ENCODE measurements at regions not wholly inside any gene's neighbourhood (a gene's known extent, or its start where the extent isn't known, plus 50 kb on each side); places are given as distances from the start of the nearest gene placed in this dataset.
"Not testable (repeated sequence)": the region's sequence is repeated elsewhere in the genome, so short reads cannot be mapped to it uniquely, and the experiment has no call there.

- H3K27me3 ChIP-seq (ENCODE audit: control insufficient read depth, insufficient read depth, low read length) = no peaks in the 10 kb centered on the region
- DNase-seq = no peak
- no peak overlapping the region for H3K4me3 ChIP-seq (ENCODE audit: insufficient read depth, low read depth, low read length)
- no peaks in the 10 kb centered on the region for H3K36me3 ChIP-seq (replicated peaks; ENCODE audit: control insufficient read depth, insufficient read depth, low read length)
Observed at GRCh38 chr4:91795947-91796346, 507.8 kb upstream of the GRID2 start.

- Histone ChIP-seq H3K36me3 (replicated peaks; ENCODE audit: control insufficient read depth, insufficient read depth, low read length) (no peaks in the 10 kb centered on the region), H3K4me3 (ENCODE audit: insufficient read depth, low read depth, low read length) (no peak overlapping the region), H3K27me3 (ENCODE audit: control insufficient read depth, insufficient read depth, low read length) (no peaks in the 10 kb centered on the region)
- DNase-seq = no peak
Observed at GRCh38 chr4:91812319-91812718, 491.4 kb upstream of the GRID2 start.

DNA sequence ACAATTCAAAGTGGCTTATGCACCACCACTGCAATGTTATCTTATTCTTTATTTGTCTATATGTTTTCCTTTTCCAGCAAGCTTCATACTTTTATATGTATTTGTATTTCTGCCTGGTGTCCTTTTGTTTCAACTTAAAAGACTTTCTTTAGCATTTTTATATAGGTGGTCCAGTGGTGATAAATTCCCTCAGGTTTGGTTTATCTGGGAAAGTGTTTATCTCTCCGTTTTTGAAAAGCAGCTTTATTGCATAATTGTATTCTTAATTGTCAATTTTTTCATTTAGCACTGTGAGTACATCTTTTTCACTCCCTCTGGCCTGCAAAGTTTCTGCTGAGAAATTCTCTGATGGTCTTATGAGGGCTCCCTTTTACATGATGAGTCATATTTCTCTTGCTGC lies 479.0 kb upstream of the GRID2 start:
- H3K36me3 ChIP-seq (replicated peaks; ENCODE audit: control insufficient read depth, insufficient read depth, low read length) = no peaks in the 10 kb centered on the region
- DNase-seq = no peak
- peaks cover 3% of the 10 kb centered on the region; the same call in 1 of the 2 replicates for H3K27me3 ChIP-seq (ENCODE audit: control insufficient read depth, insufficient read depth, low read length)
- H3K4me3 ChIP-seq (ENCODE audit: insufficient read depth, low read depth, low read length) = no peak overlapping the region

DNA sequence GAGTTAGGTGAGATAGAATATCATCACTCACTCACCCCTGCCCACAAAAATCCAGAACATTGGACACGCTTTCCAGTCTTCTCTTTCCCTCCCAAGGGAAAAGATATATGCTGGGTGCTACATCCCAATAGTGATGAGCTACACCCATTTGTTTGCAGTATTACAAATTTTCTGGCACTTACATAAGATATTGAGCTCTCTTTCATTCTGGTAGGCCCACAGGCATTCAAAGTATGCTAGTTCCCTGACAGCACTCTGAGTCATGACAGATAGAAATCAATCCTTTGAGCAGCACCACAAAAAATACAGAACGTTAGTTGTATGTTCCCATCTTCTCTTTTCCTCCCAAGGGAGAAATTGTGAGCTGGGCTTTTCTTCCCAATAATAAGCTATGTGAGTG lies 477.6 kb upstream of the GRID2 start:
- H3K4me3 ChIP-seq (ENCODE audit: insufficient read depth, low read depth, low read length) = no peak overlapping the region
- DNase-seq = no peak
- H3K27me3 ChIP-seq (ENCODE audit: control insufficient read depth, insufficient read depth, low read length) = peaks cover under 1% of the 10 kb centered on the region; the same call in 1 of the 2 replicates
- no peaks in the 10 kb centered on the region for H3K36me3 ChIP-seq (replicated peaks; ENCODE audit: control insufficient read depth, insufficient read depth, low read length)

DNA sequence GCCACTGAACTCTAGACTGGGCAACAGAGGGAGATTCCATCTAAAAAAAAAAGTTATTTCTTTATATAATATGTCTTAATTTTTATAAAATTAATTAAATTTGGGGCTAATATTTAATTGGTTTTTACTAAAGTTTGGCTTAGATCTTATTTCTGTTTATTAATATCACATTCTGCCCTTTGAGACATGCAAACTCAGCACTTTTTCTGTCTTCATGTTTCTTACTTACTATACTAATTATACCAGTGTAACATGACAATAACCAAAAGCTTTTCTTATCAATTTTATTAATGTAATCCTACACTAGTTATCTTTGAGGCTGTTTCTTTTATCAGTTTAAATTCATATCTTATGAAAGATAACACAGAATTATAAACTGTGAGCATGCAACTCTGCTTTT lies 475.9 kb upstream of the GRID2 start:
- no peak for DNase-seq
- no peaks in the 10 kb centered on the region for H3K36me3 ChIP-seq (replicated peaks; ENCODE audit: control insufficient read depth, insufficient read depth, low read length)
- no peaks in the 10 kb centered on the region; the same call in 1 of the 2 replicates for H3K27me3 ChIP-seq (ENCODE audit: control insufficient read depth, insufficient read depth, low read length)
- H3K4me3 ChIP-seq (ENCODE audit: insufficient read depth, low read depth, low read length) = no peak overlapping the region

- H3K27me3 ChIP-seq (ENCODE audit: control insufficient read depth, insufficient read depth, low read length) = no peaks in the 10 kb centered on the region
- no peak overlapping the region for H3K4me3 ChIP-seq (ENCODE audit: insufficient read depth, low read depth, low read length)
- H3K36me3 ChIP-seq (replicated peaks; ENCODE audit: control insufficient read depth, insufficient read depth, low read length) = no peaks in the 10 kb centered on the region
- no peak for DNase-seq
Observed at GRCh38 chr4:91829531-91829930, 474.2 kb upstream of the GRID2 start.

DNA sequence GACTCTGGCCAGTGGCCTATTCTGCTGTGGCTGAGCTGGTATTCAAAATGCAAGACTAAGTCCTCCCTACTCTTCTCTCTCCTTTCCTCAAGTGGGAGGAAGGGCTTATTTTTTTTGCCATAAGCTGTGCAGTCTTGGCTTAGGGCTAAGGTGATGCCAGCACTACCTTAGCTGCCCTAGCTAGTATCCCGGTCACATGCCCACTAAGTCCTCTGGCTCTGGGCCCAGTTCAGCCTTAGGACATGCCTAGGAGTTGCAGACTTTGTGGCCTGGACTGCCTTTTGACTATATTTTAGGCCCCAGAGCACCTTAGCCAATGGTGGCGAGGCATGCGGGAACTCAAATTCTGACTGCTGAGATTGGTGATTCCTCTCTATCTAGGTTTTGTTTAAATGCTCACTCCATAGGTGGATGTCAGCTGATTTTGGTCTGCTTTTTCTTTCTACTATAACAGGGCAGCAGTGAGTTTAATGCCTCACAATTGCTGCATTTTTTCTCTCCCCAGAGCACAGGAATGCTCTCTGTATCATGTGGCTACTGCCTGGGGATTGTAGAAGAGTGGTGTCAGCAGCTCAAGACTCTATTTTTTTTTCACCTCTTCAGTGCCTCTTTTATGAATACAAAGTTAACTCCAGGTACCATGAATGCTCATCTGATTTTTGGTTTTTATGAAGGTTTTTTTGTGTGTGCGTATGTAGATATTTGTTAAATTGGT lies 472.9 kb upstream of the GRID2 start:
- Histone ChIP-seq H3K4me3 (ENCODE audit: insufficient read depth, low read depth, low read length) (no peak overlapping the region), H3K36me3 (replicated peaks; ENCODE audit: control insufficient read depth, insufficient read depth, low read length) (no peaks in the 10 kb centered on the region), H3K27me3 (ENCODE audit: control insufficient read depth, insufficient read depth, low read length) (no peaks in the 10 kb centered on the region)
- no peak for DNase-seq

- Histone ChIP-seq H3K4me3 (ENCODE audit: insufficient read depth, low read depth, low read length) (no peak overlapping the region), H3K36me3 (replicated peaks; ENCODE audit: control insufficient read depth, insufficient read depth, low read length) (no peaks in the 10 kb centered on the region), H3K27me3 (ENCODE audit: control insufficient read depth, insufficient read depth, low read length) (no peaks in the 10 kb centered on the region)
- DNase-seq = no peak
Observed at GRCh38 chr4:91837608-91838029, 466.1 kb upstream of the GRID2 start.

DNA sequence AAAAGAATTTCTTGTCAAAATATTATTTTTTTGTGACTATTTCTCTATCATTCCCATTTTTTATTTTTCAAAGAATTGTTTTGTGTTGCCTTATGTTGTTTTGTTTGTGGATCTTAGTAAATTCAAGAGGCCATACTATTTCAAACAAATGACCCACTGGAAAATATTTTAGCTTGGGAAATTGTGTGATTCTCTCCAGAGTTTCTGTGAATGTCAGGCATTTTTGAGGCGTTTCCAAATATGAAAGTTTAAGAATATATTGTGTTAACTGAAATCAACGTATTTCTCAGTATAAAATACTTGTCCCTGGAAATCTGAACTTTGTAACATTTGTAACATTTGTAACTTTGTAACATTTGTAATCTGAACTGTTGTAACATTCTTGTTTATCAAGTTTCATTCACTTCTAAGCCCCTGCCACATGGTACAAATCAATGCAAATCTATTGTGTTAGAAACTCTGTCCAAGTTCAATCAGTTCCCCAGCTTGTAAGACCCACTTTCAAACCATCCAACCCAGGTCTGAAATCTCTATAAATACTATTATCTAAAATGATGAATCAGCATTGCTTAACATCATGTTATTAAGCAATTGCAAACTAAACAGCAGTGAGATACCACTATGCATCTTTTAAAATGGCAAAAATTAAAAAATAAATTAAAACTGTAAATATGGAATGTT lies 465.4 kb upstream of the GRID2 start:
- Histone ChIP-seq H3K27me3 (ENCODE audit: control insufficient read depth, insufficient read depth, low read length) (no peaks in the 10 kb centered on the region), H3K4me3 (ENCODE audit: insufficient read depth, low read depth, low read length) (no peak overlapping the region), H3K36me3 (replicated peaks; ENCODE audit: control insufficient read depth, insufficient read depth, low read length) (no peaks in the 10 kb centered on the region)
- no peak for DNase-seq

GRCh38 chr4:91840359-91840758 lies 463.4 kb upstream of the GRID2 start:
- Histone ChIP-seq H3K36me3 (replicated peaks; ENCODE audit: control insufficient read depth, insufficient read depth, low read length) (no peaks in the 10 kb centered on the region), H3K4me3 (ENCODE audit: insufficient read depth, low read depth, low read length) (no peak overlapping the region), H3K27me3 (ENCODE audit: control insufficient read depth, insufficient read depth, low read length) (no peaks in the 10 kb centered on the region)
- DNase-seq = no peak

GRCh38 chr4:91846233-91846632 lies 457.5 kb upstream of the GRID2 start:
- Histone ChIP-seq H3K27me3 (ENCODE audit: control insufficient read depth, insufficient read depth, low read length) (no peaks in the 10 kb centered on the region), H3K36me3 (replicated peaks; ENCODE audit: control insufficient read depth, insufficient read depth, low read length) (no peaks in the 10 kb centered on the region), H3K4me3 (ENCODE audit: insufficient read depth, low read depth, low read length) (no peak overlapping the region)
- no peak for DNase-seq

DNA sequence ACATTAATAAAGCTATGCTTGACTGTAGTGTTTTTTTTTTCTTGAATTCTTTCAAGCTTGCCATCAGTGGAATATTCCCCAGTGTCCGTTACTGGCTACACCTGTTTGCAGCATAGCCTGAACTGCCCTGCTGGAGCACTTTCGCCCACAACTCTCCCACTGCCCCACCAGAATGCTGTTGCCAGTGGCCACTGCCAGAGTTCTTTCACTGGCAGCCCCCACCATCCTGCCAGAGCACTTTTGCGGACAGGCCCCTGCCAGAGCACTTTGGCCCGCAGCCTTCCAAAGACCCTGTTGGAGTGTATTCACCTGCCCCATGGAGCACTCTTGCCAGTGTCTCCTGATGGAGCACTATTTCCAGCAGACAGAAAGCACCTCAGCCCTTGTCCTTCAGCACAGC lies 452.3 kb upstream of the GRID2 start:
- no peaks in the 10 kb centered on the region for H3K27me3 ChIP-seq (ENCODE audit: control insufficient read depth, insufficient read depth, low read length)
- H3K36me3 ChIP-seq (replicated peaks; ENCODE audit: control insufficient read depth, insufficient read depth, low read length) = no peaks in the 10 kb centered on the region
- DNase-seq = no peak
- H3K4me3 ChIP-seq (ENCODE audit: insufficient read depth, low read depth, low read length) = no peak overlapping the region

DNA sequence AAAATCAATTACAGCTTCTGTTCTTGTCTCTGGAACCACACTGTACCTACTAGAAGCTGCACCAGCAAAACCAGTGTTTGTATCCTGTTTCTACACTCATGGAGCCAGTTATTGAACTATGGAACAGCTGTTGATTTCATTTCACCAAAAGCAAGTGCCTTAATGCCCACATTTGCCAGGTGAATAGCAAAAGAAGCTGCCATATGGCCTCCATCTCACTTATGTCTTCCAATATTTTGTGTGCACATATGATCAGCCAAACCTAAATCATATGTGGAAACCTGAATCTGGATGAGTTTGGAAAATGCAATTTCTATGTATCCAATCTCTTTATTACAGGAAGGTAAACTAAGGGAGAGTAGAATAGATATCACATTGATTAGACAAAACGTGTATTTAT lies 415.8 kb upstream of the GRID2 start:
- Histone ChIP-seq H3K4me3 (ENCODE audit: insufficient read depth, low read depth, low read length) (no peak overlapping the region), H3K27me3 (ENCODE audit: control insufficient read depth, insufficient read depth, low read length) (no peaks in the 10 kb centered on the region), H3K36me3 (replicated peaks; ENCODE audit: control insufficient read depth, insufficient read depth, low read length) (no peaks in the 10 kb centered on the region)
- no peak for DNase-seq

DNA sequence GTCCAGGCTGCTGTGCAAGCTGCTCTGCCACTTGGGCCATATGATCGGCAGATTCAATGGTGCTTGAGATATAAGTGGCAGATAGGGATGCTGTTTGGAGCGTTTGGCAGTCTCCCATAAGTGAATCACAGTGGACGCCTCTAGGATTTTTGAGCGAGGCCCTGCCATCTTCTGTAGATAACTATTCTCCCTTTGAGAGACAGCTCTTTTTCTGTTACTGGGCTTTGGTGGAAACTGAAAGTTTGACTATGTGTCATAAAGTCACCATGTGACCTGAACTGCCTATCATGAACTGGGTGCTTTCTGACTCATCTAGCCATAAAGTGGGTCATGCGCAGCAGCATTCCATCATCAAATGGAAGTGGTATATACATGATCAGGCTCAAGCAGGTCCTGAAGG lies 412.5 kb upstream of the GRID2 start:
- DNase-seq; H3K4me3 ChIP-seq (ENCODE audit: insufficient read depth, low read depth, low read length): not testable (repeated sequence)

GRCh38 chr4:91894006-91894405 lies 409.8 kb upstream of the GRID2 start:
- no peaks in the 10 kb centered on the region for H3K36me3 ChIP-seq (replicated peaks; ENCODE audit: control insufficient read depth, insufficient read depth, low read length)
- no peaks in the 10 kb centered on the region for H3K27me3 ChIP-seq (ENCODE audit: control insufficient read depth, insufficient read depth, low read length)
- no peak for DNase-seq
- H3K4me3 ChIP-seq (ENCODE audit: insufficient read depth, low read depth, low read length) = no peak overlapping the region

More for the DNA sequence above, 412.5 kb upstream of the GRID2 start:
- H3K36me3 ChIP-seq (replicated peaks; ENCODE audit: control insufficient read depth, insufficient read depth, low read length); H3K27me3 ChIP-seq (ENCODE audit: control insufficient read depth, insufficient read depth, low read length): not testable (repeated sequence)

Data from H7 (cell line).